BLaER1 treated with 17β-estradiol and CSF1 and Interleukin-3, amounts not matched to agents 10 nM and 100 nM (cell line): ENCODE measurements at regions not wholly inside any gene's neighbourhood (a gene's known extent, or its start where the extent isn't known, plus 50 kb on each side); places are given as distances from the start of the nearest gene placed in this dataset.

Experiments used
- H3K27ac ChIP-seq, 11 experiments: shearing (Covaris generic); formaldehyde crosslinking; 2 replicates each; pipeline ENCODE4 v1.8.1; 2022
- H3K27me3 ChIP-seq, 11 experiments: shearing (Covaris generic); formaldehyde crosslinking; 2 replicates each; pipeline ENCODE4 v1.8.1; 2022
- H3K36me3 ChIP-seq, 11 experiments: shearing (Covaris generic); formaldehyde crosslinking; 2 replicates each; pipeline ENCODE4 v1.8.1; 2022
- H3K4me1 ChIP-seq, 10 experiments: shearing (Covaris generic); formaldehyde crosslinking; 2 replicates each; pipeline ENCODE4 v1.8.1; 2022
- H3K4me2 ChIP-seq, 11 experiments: shearing (Covaris generic); formaldehyde crosslinking; 2 replicates each; pipeline ENCODE4 v1.8.1; 2022
- H3K4me3 ChIP-seq, 10 experiments: shearing (Covaris generic); formaldehyde crosslinking; 2 replicates each; pipeline ENCODE4 v1.8.1; 2022
- H3K9ac ChIP-seq, 11 experiments: shearing (Covaris generic); formaldehyde crosslinking; 2 replicates each; pipeline ENCODE4 v1.8.1; 2022
- H3K9me3 ChIP-seq, 11 experiments: shearing (Covaris generic); formaldehyde crosslinking; replicated peaks in 1 of 11; 2 replicates each; pipeline ENCODE4 v1.8.1; 2022
- H4K20me1 ChIP-seq, 11 experiments: shearing (Covaris generic); formaldehyde crosslinking; 2 replicates each; pipeline ENCODE4 v1.8.1; 2022
- Cebpa-rat ChIP-seq, 11 experiments: shearing (Covaris generic); IDR thresholded peaks; 2 replicates each; pipeline ENCODE4 v1.8.1; 2022

- H3K9ac ChIP-seq, result no peak overlapping the region
- H3K27ac ChIP-seq, result no peak overlapping the region
- H3K9me3 ChIP-seq, result no peaks in the 10 kb centered on the region
- no peak overlapping the region for H3K4me3 ChIP-seq
- H3K27me3 ChIP-seq, result no peaks in the 10 kb centered on the region
- H4K20me1 ChIP-seq, result no peaks in the 10 kb centered on the region
- no peak overlapping the region for H3K4me2 ChIP-seq
- H3K4me1 ChIP-seq, result peaks cover 11 to 43% (median 24%) of the 10 kb centered on the region in 10 experiments
- TF ChIP-seq Cebpa-rat (IDR thresholded peaks at IDR 0.05), result no peak
- no peaks in the 10 kb centered on the region for H3K36me3 ChIP-seq
Measured at GRCh38 chr2:236702657-236703372, 133.2 kb downstream of the ACKR3 start.

GRCh38 chr2:236703373-236703709 is 133.7 kb downstream of the ACKR3 start:
- Histone ChIP-seq H3K4me1 (peaks cover 11 to 49% (median 24%) of the 10 kb centered on the region in 10 experiments), H3K4me3 (no peak overlapping the region), H3K9me3 (no peaks in the 10 kb centered on the region), H3K27ac (no peak overlapping the region), H3K36me3 (no peaks in the 10 kb centered on the region), H3K27me3 (no peaks in the 10 kb centered on the region), H4K20me1 (no peaks in the 10 kb centered on the region), H3K4me2 (no peak overlapping the region), H3K9ac (no peak overlapping the region)
- no peak for TF ChIP-seq Cebpa-rat (IDR thresholded peaks at IDR 0.05)

- H3K9ac ChIP-seq, result no peak overlapping the region
- TF ChIP-seq Cebpa-rat (IDR thresholded peaks at IDR 0.05), result no peak
- H3K9me3 ChIP-seq, result no peaks in the 10 kb centered on the region
- peaks cover 11 to 54% (median 24%) of the 10 kb centered on the region in 10 experiments for H3K4me1 ChIP-seq
- H3K4me3 ChIP-seq, result no peak overlapping the region
- peak overlapping the region in 3 of 11 experiments; percentile 69 to 79 (median 74); a peak in 3 of 22 replicates for H3K4me2 ChIP-seq
- no peak overlapping the region for H3K27ac ChIP-seq
- no peaks in the 10 kb centered on the region for H4K20me1 ChIP-seq
- no peaks in the 10 kb centered on the region for H3K27me3 ChIP-seq
- H3K36me3 ChIP-seq, result no peaks in the 10 kb centered on the region
Measured at GRCh38 chr2:236703906-236704305, 134.3 kb downstream of the ACKR3 start.

- Histone ChIP-seq H3K27me3 (no peaks in the 10 kb centered on the region), H3K27ac (peak overlapping the region in 5 of 11 experiments; percentile 4 to 41 (median 32); a peak in 7 of 22 replicates), H3K4me2 (peak overlapping the region; percentile 29 to 79 (median 66)), H4K20me1 (no peaks in the 10 kb centered on the region), H3K9me3 (no peaks in the 10 kb centered on the region), H3K4me1 (peaks cover 11 to 64% (median 24%) of the 10 kb centered on the region in 10 experiments), H3K4me3 (no peak overlapping the region), H3K36me3 (no peaks in the 10 kb centered on the region), H3K9ac (no peak overlapping the region)
- TF ChIP-seq Cebpa-rat (IDR thresholded peaks at IDR 0.05), result no peak
Measured at GRCh38 chr2:236704887-236705286, 135.3 kb downstream of the ACKR3 start.

- no peak overlapping the region for H3K9ac ChIP-seq
- no peak for TF ChIP-seq Cebpa-rat (IDR thresholded peaks at IDR 0.05)
- H3K4me2 ChIP-seq, result peak overlapping the region; percentile 29 to 79 (median 66)
Measured at GRCh38 chr2:236705295-236706105, 135.9 kb downstream of the ACKR3 start.

GRCh38 chr2:236706288-236706687 is 136.7 kb downstream of the ACKR3 start:
- H3K9ac ChIP-seq, result no peak overlapping the region
- no peaks in the 10 kb centered on the region for H3K9me3 ChIP-seq
- TF ChIP-seq Cebpa-rat (IDR thresholded peaks at IDR 0.05), result no peak
- no peak overlapping the region for H3K4me3 ChIP-seq
- no peaks in the 10 kb centered on the region for H3K36me3 ChIP-seq
- peaks cover 11 to 78% (median 28%) of the 10 kb centered on the region in 10 experiments for H3K4me1 ChIP-seq
- peak overlapping the region in 5 of 11 experiments; percentile 69 to 79 (median 74); a peak in 7 of 22 replicates for H3K4me2 ChIP-seq
- H3K27ac ChIP-seq, result peak overlapping the region in 1 of 11 experiments; percentile 48; a peak in 1 of 22 replicates
- no peaks in the 10 kb centered on the region for H3K27me3 ChIP-seq
- H4K20me1 ChIP-seq, result no peaks in the 10 kb centered on the region

More at GRCh38 chr2:236705295-236706105, 135.9 kb downstream of the ACKR3 start:
- H3K27me3 ChIP-seq, result no peaks in the 10 kb centered on the region
- H3K27ac ChIP-seq, result peak overlapping the region in 5 of 11 experiments; percentile 4 to 48 (median 32); a peak in 7 of 22 replicates
- H3K36me3 ChIP-seq, result no peaks in the 10 kb centered on the region
- H3K4me1 ChIP-seq, result peaks cover 11 to 70% (median 24%) of the 10 kb centered on the region in 10 experiments
- no peak overlapping the region for H3K4me3 ChIP-seq
- no peaks in the 10 kb centered on the region for H3K9me3 ChIP-seq
- H4K20me1 ChIP-seq, result no peaks in the 10 kb centered on the region

- Histone ChIP-seq H3K36me3 (no peaks in the 10 kb centered on the region), H3K27me3 (no peaks in the 10 kb centered on the region), H3K4me1 (peaks cover 11 to 83% (median 31%) of the 10 kb centered on the region in 10 experiments), H3K27ac (no peak overlapping the region), H3K9me3 (no peaks in the 10 kb centered on the region), H3K4me2 (no peak overlapping the region), H3K4me3 (no peak overlapping the region), H3K9ac (no peak overlapping the region), H4K20me1 (no peaks in the 10 kb centered on the region)
- TF ChIP-seq Cebpa-rat (IDR thresholded peaks at IDR 0.05), result no peak
Measured at GRCh38 chr2:236706803-236707202, 137.2 kb downstream of the ACKR3 start.

- no peak overlapping the region for H3K4me3 ChIP-seq
- H3K36me3 ChIP-seq, result no peaks in the 10 kb centered on the region
- no peaks in the 10 kb centered on the region for H4K20me1 ChIP-seq
- H3K9ac ChIP-seq, result no peak overlapping the region
- no peaks in the 10 kb centered on the region for H3K27me3 ChIP-seq
- TF ChIP-seq Cebpa-rat (IDR thresholded peaks at IDR 0.05), result no peak
- peak overlapping the region in 4 of 11 experiments; percentile 3 to 67 (median 60); a peak in 7 of 22 replicates for H3K27ac ChIP-seq
- peaks cover 19 to 94% (median 45%) of the 10 kb centered on the region in 10 experiments for H3K4me1 ChIP-seq
- H3K9me3 ChIP-seq, result no peaks in the 10 kb centered on the region
- H3K4me2 ChIP-seq, result peak overlapping the region in 6 of 11 experiments; percentile 48 to 93 (median 74); a peak in 11 of 22 replicates
Measured at GRCh38 chr2:236711440-236711839, 141.8 kb downstream of the ACKR3 start.

- Histone ChIP-seq H3K27ac (peak overlapping the region in 6 of 11 experiments; percentile 3 to 67 (median 50); a peak in 9 of 22 replicates), H3K9me3 (no peaks in the 10 kb centered on the region), H3K4me1 (peaks cover 19 to 85% (median 43%) of the 10 kb centered on the region in 10 experiments), H3K4me2 (peak overlapping the region in 8 of 11 experiments; percentile 5 to 93 (median 68); a peak in 13 of 22 replicates), H4K20me1 (no peaks in the 10 kb centered on the region), H3K9ac (no peak overlapping the region; a peak in 1 of 22 replicates), H3K27me3 (no peaks in the 10 kb centered on the region), H3K4me3 (no peak overlapping the region; a peak in 1 of 20 replicates), H3K36me3 (no peaks in the 10 kb centered on the region)
- TF ChIP-seq Cebpa-rat (IDR thresholded peaks at IDR 0.05), result no peak
Measured at GRCh38 chr2:236712304-236712703, 142.7 kb downstream of the ACKR3 start.
